Upper lobe of left lung (tissue), 4 donors: ENCODE measurements at regions not wholly inside any gene's neighbourhood (a gene's known extent, or its start where the extent isn't known, plus 50 kb on each side); places are given as distances from the start of the nearest gene placed in this dataset.
"Not testable (repeated sequence)": the region's sequence is repeated elsewhere in the genome, so short reads cannot be mapped to it uniquely, and the experiment has no call there.

ENCODE experiments used
- POLR2A ChIP-seq, 4 donors: fragments of 450-650 bp; IDR thresholded peaks; one replicate each; pipeline ENCODE4 v1.5.1; 2016 to 2017; ENCODE audit warnings: antibody characterized with exemption in 4 of 4, mild to moderate bottlenecking in 2 of 4
- POLR2AphosphoS5 ChIP-seq, 2 donors: sonication (generic); formaldehyde crosslinking; IDR thresholded peaks; one replicate each; pipeline ENCODE4 v1.5.1; 2017; ENCODE audit warnings: antibody characterized with exemption in 2 of 2
- TF ChIP-seq, protein P1 (sequence below), 6 experiments: fragments of 450-650 bp in 4 of 6; fragments of 200-600 bp in 2 of 6; sonication (generic) in 2 of 6; IDR thresholded peaks; one replicate each; pipeline ENCODE4 v1.5.1; 2016 to 2019; ENCODE audit warnings: antibody characterized with exemption in 6 of 6

DNA sequence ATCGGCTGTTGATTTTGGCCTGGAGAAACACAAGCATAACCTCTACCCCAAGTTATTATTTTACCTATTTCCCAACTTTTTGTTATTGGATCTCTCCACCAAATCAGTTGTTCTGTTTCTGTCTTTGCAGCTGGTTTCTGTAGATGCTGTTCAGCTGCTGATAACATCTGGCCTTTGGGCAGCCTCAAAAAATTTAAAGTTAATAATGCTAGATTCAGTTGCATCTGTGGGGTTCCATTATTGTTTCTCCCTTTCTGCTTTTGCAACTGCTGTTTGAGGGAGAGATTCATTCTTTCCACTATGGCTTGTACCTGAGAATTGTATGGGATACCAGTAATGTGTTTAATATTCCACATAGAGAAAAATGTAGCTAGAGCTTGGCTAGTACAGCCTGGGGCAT lies 118.7 kb upstream of the IGFBP3 start:
- TF ChIP-seq, protein P1, sequence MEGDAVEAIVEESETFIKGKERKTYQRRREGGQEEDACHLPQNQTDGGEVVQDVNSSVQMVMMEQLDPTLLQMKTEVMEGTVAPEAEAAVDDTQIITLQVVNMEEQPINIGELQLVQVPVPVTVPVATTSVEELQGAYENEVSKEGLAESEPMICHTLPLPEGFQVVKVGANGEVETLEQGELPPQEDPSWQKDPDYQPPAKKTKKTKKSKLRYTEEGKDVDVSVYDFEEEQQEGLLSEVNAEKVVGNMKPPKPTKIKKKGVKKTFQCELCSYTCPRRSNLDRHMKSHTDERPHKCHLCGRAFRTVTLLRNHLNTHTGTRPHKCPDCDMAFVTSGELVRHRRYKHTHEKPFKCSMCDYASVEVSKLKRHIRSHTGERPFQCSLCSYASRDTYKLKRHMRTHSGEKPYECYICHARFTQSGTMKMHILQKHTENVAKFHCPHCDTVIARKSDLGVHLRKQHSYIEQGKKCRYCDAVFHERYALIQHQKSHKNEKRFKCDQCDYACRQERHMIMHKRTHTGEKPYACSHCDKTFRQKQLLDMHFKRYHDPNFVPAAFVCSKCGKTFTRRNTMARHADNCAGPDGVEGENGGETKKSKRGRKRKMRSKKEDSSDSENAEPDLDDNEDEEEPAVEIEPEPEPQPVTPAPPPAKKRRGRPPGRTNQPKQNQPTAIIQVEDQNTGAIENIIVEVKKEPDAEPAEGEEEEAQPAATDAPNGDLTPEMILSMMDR (IDR thresholded peaks at IDR 0.05), result not testable (repeated sequence)
- not testable (repeated sequence) for TF ChIP-seq POLR2AphosphoS5, POLR2A (IDR thresholded peaks at IDR 0.05)
